Kidney glomerular epithelial cell (primary cell): ENCODE measurements at regions not wholly inside any gene's neighbourhood (a gene's known extent, or its start where the extent isn't known, plus 50 kb on each side); places are given as distances from the start of the nearest gene placed in this dataset.

ENCODE experiments used
- DNase-seq: peaks from one replicate; lab custom pipeline; 2025; lab: John Stamatoyannopoulos, UW

DNA sequence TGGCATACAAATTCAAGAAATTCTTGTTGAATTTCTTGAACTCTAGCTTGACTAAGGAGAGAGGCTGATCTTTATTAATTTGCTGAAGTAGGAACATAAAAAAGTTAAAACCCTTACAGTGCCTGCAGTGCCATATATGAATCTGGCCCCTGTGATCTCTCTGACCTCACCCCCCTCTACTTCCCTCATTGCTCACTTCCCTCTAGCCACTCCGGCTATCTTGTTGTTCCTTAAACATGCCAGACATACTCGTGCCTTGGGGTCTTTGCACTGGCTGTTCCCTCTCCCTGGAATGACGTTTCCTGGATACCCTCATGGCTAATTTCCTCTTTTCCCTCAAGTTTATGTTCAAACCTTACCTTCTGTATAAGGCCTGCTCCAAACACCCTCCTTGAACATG is 246.3 kb upstream of the SIX2 start:
- no peak for DNase-seq

DNA sequence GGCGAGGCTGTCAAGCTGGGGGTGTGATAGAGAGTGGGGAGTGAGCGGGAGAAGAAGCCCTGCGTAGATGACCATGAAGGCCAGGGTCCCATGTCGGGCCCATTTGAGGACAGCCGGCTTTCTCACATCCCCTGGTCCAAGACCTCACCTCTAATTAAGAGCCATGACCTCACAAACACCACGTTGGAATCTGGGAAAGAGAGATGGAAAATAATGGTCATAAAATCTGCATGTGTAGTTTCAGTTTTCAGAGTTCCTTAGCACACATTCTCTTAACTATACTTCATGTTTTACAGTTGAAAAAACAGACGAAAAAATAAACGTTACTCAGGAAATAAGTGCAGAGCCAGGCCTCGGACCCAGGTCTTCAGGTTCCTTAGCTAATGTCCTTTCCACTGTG is 244.8 kb upstream of the SIX2 start:
- no peak for DNase-seq

DNA sequence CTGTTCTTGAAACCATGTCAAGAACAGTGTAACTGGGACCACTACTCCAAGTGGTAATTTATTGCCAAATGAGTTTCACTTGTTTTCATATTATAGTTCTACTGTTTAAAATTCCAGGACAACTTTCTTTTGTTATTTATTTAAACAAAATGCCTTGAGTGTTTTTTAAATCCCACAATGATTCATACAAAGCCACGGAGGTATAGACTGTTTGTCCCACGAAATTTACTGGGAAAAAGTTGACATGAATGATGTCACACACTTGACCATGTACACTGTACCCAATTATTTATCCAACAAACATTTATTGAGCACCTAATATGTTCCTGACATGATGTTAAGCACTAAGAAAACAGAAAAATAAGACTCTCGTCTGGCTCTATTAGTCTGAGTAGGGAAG is 243.9 kb upstream of the SIX2 start:
- no peak for DNase-seq

DNA sequence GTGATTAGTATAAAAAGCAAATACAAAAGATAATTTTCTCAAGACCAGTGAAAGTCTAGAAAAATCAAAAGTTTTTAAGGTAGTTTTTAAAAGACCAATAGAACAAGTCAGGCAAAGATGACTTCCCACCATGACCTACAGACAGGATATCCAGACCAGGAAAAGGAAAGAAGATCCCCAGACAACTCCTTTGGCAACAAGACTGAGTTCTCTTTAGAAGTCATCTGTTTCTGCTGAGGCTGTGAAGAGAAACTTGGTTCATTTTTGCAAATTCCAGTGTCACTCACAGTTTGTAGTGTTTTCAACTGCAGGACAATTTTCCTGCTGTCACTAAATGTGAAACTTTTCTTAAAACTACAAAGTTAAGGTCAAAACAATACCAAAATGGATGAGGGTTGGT is 240.9 kb upstream of the SIX2 start:
- DNase-seq, result no peak

DNA sequence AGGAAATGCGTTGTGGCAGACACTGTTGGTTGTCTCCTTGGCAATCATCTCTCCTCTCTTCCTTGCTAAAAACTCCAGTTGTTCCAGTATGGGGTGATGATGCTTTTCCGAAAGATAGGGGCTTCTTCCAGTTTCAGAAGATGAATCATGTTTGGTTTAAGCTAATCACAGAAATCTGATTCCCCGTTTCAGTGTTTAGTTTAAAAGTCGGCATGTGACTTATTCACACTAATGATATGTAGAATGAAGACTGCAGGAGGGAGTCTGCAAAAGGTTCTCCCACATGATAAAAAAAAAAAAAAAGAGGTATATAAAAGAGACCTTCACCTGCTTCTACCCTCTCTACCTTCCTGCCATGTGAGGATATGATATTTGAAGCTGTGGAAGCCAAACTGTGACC is 239.0 kb upstream of the SIX2 start:
- no peak for DNase-seq

DNA sequence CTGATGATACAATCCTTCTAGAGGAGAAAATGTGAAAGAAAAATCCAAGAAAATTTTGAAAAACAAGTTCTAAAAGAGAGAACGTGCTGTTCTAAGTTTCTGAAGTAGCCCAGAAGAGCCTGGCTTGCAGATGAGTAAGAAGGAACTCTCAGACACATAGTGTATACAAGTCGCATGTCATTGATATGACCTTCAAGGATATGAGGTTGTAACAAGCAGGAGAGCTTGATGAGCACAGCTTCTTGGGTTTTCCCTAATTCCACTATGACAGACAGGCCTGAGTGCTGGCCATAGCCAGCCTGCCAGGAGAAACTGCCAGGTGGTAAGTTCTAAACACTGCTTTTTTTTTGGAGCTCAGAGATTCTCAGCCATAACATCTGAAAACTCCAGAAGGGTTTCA is 235.7 kb upstream of the SIX2 start:
- no peak for DNase-seq

DNA sequence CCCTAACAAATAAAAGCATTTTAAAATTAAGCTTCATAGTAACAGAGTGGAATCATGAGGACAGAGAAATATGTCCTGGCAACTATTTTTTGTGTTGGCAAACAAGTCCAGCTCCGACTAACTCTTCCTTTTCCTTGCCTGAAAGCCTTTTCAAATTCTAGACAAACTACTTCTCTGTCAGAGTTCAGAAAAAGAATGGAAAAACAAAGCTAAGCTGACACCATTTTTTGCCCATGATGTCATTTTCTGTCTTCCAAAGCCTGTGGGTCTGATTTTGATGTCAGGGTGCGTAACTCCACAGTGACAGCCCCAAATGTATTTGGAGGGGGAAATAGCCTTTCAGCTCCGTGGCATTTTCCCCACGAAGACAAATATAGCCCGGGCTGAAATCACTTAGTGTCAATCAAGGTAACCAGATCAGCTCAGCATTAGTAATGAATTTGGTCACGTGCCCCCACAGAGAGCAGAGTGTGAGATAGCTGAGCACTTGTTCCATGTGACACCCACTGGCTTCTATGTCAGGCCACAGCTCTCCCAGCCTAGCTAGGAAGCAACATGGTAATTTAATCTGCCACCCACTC is 233.0 kb upstream of the SIX2 start:
- peak; percentile 23 for DNase-seq

DNA sequence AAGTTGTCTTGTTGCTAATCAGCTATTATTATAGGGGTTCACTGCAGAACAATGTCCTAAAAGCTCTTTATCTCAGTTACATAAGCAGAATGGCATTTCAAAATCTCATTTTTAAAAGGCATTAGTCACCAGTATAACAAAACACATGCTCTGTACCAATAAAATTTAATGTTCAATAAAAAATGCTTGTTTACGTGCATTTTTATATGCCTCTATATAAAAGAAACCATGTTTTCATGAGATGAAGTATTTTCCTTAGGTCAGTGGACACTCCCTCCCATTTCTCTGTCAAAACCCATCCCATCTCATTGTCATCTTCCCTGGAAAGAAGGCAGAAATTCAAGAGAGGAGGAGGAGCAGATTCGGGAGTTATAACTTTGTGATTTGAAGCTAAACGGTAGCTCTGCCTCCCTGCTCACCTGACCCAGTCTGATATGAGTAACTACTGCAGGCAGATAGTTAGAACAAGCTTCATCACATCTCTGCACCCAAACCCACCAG is 231.9 kb upstream of the SIX2 start:
- DNase-seq, result peak; percentile 8

DNA sequence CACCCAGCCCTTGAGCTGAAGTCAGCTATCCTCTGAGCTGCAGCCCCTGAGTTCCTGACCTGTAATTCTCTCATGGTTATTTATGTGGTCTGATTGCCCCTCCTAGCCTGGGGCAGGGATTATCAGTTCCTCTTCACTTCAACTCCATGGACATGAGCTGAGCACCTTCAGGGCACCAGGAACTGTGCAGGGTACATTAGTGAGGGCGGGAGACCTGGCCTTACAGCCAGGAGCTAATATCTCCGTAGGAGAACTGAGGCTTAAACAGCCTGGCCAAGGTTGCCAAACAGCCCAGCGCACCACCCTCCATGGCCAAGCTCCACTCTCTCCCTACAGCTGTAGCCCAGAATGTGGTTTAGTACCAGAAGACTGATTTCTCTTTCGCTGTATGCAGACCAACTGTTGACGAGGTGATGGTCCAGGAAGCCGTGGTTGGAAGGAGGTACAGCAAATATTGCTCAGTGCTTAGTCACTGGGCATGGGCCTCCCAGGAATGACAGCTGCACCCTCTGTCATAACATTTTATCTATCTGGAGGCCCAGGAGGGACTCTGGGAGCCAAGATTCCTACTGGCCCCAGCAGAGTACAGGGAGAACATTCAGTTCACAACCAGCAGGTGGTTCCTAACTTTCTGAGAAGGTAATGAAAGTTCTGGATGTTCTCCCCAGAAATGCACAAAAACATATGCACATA is 228.7 kb upstream of the SIX2 start:
- peak; percentile 76 for DNase-seq

DNA sequence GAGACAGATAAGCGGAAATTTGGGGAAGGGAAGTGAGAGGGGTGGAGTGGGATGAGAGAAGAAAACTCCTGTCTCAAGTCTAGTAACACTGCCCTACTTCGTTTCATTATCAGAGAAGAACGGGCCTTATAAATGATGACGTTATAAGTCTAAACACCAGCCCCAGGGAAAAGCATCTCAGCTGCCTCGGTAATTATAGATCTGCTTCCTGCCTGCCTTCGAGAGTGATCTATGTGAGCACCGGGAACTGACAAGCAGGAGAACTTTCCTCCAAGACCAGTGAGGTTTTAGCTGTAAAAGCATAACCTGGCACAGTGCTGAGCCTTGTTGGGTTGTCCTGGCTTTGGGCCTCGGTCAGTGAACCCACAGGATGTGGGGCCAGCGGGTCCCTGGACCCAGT is 227.9 kb upstream of the SIX2 start:
- no peak for DNase-seq

DNA sequence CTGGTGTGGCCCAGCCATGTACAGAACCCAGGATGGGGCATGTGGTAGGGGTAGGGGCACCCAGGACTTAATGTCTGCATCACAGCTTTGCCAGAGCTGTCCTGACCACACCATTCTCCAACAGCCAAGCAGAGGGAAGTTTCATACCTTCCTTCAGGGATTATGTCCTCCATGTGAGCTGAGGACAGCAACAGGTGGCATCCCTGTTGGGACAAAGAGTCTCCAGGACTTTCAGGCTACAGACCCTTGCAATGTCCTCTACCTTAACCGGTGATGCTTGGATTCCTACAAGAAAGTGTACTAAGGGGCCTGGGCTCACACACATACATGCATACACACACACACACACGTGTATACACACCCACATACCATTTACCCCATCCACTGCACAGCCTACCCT is 227.0 kb upstream of the SIX2 start:
- DNase-seq, result no peak

DNA sequence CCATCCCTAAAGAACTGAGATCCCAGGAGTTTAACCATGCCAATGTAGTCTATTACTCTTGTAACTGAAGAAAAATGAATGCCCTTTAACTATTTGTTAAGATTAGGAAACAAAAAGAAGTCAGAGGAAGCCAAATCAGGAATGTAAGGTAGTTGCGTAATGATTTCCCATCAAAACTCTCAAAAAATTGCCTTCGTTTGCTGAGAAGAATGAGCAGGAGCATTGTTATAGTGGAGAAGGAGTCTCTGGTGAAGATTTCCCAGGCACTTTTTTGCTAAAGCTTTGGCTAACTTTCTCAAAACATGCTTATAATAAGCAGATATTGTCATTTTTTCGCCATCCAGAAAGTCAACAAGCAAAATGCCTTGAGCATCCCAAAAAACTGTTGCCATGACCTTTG is 224.0 kb upstream of the SIX2 start:
- DNase-seq, result no peak

DNA sequence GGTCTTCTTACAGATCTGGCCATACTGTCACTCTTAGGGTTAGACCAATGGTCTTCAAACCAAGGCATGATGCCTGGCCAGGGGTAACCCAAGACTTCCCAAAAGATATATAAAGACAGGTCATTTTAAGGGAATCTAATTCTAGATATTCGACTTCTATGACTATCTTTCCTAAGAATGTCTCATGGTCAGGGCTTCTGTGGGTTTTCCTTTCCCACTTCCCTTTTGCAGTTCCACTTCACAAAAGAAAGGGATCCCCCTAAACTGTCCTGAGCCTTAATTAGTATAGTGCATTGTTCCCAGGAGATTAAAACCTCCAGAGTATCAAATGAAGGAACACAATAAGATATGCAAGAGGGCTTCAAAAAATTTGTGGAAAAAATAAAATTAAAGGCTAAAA is 223.6 kb upstream of the SIX2 start:
- DNase-seq, result no peak

DNA sequence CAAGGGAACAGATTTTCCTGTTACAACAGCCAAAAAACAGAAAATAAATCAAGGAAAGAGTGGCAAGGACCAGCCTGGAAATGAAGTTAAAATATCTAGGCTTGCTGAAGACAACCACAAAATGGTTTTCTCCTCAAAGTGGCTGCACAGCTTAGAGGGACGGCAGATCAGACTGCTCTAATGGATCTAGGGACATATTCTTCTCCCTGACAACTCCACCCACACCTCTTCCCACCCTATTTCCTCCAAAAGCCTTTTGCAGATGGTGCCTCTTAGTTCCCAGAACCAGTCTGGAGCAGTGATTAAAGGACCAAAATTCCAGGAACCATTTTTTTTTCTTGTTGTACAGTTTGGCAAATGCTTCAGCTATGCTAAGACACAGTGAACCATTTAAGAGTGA is 220.2 kb upstream of the SIX2 start:
- DNase-seq, result no peak

DNA sequence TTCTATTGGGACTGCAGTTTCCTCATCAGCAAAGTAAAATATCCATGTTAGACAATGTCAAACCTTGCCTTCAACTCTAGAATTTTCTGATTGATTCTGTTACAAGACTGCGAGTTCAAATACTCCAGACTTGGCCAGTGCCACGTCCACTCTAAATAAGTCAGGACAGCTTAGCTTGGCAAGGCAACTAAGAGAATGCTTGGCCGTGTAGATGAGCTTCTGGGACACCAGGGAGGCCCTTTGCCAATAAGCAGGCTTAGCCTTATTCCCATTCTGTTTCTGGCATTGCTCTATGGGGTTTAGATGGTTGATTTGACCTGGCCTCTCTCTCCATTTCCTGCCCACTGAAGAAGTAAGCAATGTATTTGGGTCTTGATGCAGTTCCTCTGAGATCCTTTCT is 218.1 kb upstream of the SIX2 start:
- no peak for DNase-seq

DNA sequence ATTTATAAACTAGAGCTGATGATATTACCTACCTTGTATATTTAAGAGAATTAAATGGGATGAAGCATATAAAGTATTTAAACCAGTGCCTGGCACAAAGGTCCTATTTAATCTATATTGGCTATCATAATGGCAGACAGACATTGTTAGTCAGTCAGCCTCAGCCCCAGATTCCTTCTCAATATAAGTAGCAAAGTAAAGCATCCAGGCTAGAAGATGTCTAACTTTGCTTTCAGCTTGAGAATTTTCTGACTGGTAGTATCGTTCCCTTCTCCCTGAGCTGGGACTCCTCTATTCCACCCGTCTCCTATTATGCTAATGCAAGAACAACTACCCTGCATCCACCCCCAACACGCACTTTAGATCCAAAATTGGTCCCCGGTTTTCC is 215.7 kb upstream of the SIX2 start:
- DNase-seq, result no peak

DNA sequence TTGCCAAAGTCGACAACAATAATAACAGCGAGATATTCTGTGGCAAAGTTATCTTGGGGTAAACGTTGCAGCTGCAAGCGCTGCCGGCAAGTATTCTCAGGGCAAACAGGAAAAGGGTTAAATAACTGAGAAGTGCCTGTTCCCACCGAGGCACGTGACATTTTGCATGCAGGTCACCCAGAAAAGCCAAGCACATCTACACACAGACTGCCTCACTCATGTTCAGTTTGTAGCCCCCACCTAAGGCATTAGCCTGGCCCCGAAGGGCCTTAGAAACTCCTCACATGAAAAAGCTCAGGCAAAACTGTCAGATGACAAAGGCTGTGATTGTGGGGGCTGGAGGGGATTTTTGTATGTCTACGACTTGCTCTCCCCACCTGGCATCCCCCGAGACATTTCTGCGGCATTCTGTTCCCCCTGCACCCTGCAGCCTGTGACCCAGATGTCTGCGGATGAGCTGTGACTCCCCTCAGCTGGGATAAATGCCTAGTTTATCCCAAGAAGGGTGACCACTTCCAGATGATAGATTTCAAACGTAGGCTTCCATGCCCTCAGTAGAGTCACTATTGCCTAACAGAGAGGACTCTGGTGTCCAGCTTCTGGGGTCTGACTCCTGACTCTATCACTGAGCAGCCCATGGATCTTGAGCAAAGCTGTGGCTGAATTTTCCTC is 215.2 kb upstream of the SIX2 start:
- no peak for DNase-seq

DNA sequence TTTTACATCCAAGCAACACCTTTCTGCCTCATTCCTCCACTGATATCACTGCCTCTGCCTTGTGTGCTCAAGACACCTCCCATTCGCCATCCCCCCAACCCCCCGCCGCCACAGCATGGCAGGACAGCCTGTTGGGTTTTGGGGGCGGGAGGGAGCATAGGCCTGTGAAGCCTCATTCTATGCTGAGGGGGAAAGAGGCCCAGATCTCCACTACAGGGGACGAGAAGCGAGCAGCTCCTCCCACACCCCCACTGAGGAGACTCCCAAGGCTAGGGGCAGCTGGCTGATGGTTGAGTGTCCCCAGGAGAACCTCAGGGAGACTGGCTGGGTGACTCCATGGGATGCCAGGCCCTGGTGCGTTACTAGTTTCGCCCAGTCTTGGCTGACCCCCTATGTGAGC is 214.3 kb upstream of the SIX2 start:
- no peak for DNase-seq

DNA sequence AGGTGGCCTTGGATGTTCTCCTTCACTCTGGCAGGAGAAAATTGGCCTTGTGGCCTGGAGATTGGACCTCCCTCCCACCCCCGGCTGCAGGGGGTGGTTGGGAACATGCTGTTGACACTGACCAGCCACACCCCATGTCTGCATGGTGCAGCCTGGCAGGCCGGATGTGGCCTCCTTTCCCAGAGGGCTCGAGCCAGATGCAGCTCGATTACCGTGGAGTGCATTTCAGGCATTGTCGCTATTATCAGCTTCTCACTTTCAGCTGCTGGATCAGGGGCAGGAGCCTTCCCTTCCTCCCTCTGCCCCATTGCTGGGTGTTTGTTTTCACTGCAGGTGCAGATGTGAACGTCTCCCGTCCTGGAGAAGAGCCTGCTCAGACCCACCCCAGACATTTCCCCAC is 211.0 kb upstream of the SIX2 start:
- DNase-seq, result no peak

DNA sequence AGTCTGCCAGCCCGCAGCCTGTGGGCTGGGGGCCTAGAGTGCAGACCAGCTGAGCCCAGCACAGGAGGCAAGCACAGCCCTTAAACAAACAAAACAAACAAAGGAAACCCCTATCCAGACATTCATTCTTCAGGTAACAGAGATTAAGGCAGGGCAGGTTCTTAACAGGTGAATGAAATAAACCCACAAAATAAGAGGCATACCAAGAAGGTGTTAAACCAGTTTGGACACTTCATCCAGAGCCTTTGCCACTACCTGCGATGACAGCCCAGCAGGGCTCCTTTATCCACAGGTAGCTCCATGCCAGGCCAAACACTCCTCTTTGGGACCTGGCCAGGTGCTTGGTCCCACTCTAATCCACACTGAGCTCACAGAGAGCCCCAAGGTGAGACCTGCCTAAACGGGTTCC is 209.7 kb upstream of the SIX2 start:
- DNase-seq, result no peak

DNA sequence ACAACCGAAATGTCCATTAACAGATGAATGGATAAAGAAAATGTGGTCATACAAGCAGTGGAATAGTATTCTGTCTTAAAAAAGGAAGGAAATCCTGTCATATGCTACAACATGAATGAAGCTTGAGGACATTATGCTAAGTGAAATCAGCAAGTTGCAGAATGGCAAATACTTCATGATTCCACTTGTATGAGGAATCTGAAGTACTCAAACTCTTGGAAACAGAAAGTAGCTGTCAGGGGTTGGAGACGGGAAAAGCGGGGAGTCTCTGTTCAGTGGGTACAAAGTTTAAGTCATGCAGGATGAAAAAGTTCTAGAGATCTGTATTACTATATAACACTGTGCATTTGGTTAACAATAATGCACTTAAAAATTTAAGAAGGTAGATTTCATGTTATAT is 209.0 kb upstream of the SIX2 start:
- no peak for DNase-seq

DNA sequence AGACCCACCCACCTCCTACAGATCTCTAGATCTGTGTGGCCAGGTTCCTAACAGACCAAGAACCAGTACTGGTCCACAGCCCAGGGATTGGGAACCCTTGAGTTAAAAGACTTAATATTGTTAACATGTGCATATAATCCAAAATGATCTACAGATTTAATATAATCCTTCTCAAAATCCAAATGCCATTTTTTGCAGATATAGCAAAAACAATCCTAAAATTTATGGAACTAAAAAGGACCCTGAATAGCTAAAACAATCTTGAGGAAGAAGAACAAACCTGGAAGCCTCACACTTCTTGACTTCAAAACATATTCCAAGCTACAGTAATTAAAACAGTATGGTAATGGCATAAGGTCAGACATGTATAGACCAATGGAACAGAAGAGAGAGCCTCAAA is 206.9 kb upstream of the SIX2 start:
- DNase-seq, result no peak

DNA sequence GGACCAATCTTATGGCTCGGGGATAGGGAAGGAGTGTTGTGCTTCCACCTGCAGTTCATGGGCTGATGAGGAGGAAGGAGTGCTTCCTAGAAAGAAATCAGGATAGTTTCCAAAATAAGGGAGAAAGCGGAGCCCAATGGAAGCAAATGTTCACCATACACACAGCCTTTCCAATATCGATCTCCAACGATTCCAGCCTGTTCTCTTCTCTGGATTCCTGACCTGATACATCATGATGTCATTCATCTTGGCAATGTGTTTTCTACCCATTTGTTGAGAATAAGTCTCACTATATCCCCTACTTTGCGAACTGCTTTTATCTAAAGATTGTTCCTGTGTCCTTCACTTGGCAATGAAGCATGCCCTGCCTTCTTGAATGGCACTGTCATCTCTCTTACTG is 205.3 kb upstream of the SIX2 start:
- DNase-seq, result no peak
